ENCODE measurements at regions not wholly inside any gene's neighbourhood (a gene's known extent, or its start where the extent isn't known, plus 50 kb on each side); places are given as distances from the start of the nearest gene placed in this dataset.
A peak's percentile ranks its signal among the peaks of the same experiment; 100 is the strongest.

- no peaks in the 10 kb centered on the region for H3K36me3 ChIP-seq (ENCODE audit: control insufficient read depth in 5 of 5, insufficient read depth in 5 of 5, low read length in 5 of 5)
- H3K9me3 ChIP-seq (ENCODE audit: control insufficient read depth in 5 of 5, low read length in 5 of 5), result no peaks in the 10 kb centered on the region
- no peak overlapping the region for H3K9ac ChIP-seq (ENCODE audit: low read length in 5 of 5)
- no peak overlapping the region for H3K27ac ChIP-seq (ENCODE audit: low read depth, low read length)
- H3K4me1 ChIP-seq (ENCODE audit: control insufficient read depth in 5 of 5, insufficient read depth in 5 of 5, low read length in 5 of 5), result no peaks in the 10 kb centered on the region
- no peaks in the 10 kb centered on the region for H3K27me3 ChIP-seq (ENCODE audit: control insufficient read depth in 5 of 5, insufficient read depth in 4 of 5, low read length in 5 of 5)
- no peak overlapping the region for H3K4me3 ChIP-seq (ENCODE audit: low read depth in 1 of 5, low read length in 5 of 5)
Observed at GRCh38 chr11:28472904-28473303, 364.7 kb downstream of the METTL15 start.

GRCh38 chr11:28471537-28471936 is 363.3 kb downstream of the METTL15 start:
- Histone ChIP-seq H3K4me1 (ENCODE audit: control insufficient read depth in 5 of 5, insufficient read depth in 5 of 5, low read length in 5 of 5) (no peaks in the 10 kb centered on the region), H3K27me3 (ENCODE audit: control insufficient read depth in 5 of 5, insufficient read depth in 4 of 5, low read length in 5 of 5) (no peaks in the 10 kb centered on the region), H3K36me3 (ENCODE audit: control insufficient read depth in 5 of 5, insufficient read depth in 5 of 5, low read length in 5 of 5) (no peaks in the 10 kb centered on the region), H3K4me3 (ENCODE audit: low read depth in 1 of 5, low read length in 5 of 5) (no peak overlapping the region), H3K9ac (ENCODE audit: low read length in 5 of 5) (no peak overlapping the region), H3K9me3 (ENCODE audit: control insufficient read depth in 5 of 5, low read length in 5 of 5) (no peaks in the 10 kb centered on the region), H3K27ac (ENCODE audit: low read depth, low read length) (no peak overlapping the region)

GRCh38 chr11:28470180-28470579 is 362.0 kb downstream of the METTL15 start:
- Histone ChIP-seq H3K36me3 (ENCODE audit: control insufficient read depth in 5 of 5, insufficient read depth in 5 of 5, low read length in 5 of 5) (no peaks in the 10 kb centered on the region), H3K27ac (ENCODE audit: low read depth, low read length) (no peak overlapping the region), H3K4me1 (ENCODE audit: control insufficient read depth in 5 of 5, insufficient read depth in 5 of 5, low read length in 5 of 5) (no peaks in the 10 kb centered on the region), H3K27me3 (ENCODE audit: control insufficient read depth in 5 of 5, insufficient read depth in 4 of 5, low read length in 5 of 5) (no peaks in the 10 kb centered on the region), H3K9me3 (ENCODE audit: control insufficient read depth in 5 of 5, low read length in 5 of 5) (no peaks in the 10 kb centered on the region), H3K9ac (ENCODE audit: low read length in 5 of 5) (no peak overlapping the region), H3K4me3 (ENCODE audit: low read depth in 1 of 5, low read length in 5 of 5) (no peak overlapping the region)

- no peaks in the 10 kb centered on the region for H3K27me3 ChIP-seq (ENCODE audit: control insufficient read depth in 5 of 5, insufficient read depth in 4 of 5, low read length in 5 of 5)
- H3K9ac ChIP-seq (ENCODE audit: low read length in 5 of 5), result no peak overlapping the region
- H3K27ac ChIP-seq (ENCODE audit: low read depth, low read length), result no peak overlapping the region
- no peaks in the 10 kb centered on the region for H3K36me3 ChIP-seq (ENCODE audit: control insufficient read depth in 5 of 5, insufficient read depth in 5 of 5, low read length in 5 of 5)
- no peak overlapping the region for H3K4me3 ChIP-seq (ENCODE audit: low read depth in 1 of 5, low read length in 5 of 5)
- peaks cover 0 to 5% (median 0%) of the 10 kb centered on the region in 5 donors for H3K4me1 ChIP-seq (ENCODE audit: control insufficient read depth in 5 of 5, insufficient read depth in 5 of 5, low read length in 5 of 5)
- no peaks in the 10 kb centered on the region for H3K9me3 ChIP-seq (ENCODE audit: control insufficient read depth in 5 of 5, low read length in 5 of 5)
Observed at GRCh38 chr11:28466506-28466905, 358.3 kb downstream of the METTL15 start.

GRCh38 chr11:28464252-28464867 is 356.2 kb downstream of the METTL15 start:
- H3K27ac ChIP-seq (ENCODE audit: low read depth, low read length), result no peak overlapping the region
- no peaks in the 10 kb centered on the region for H3K27me3 ChIP-seq (ENCODE audit: control insufficient read depth in 5 of 5, insufficient read depth in 4 of 5, low read length in 5 of 5)
- no peak overlapping the region for H3K4me3 ChIP-seq (ENCODE audit: low read depth in 1 of 5, low read length in 5 of 5)
- H3K4me1 ChIP-seq (ENCODE audit: control insufficient read depth in 5 of 5, insufficient read depth in 5 of 5, low read length in 5 of 5), result peaks cover 0 to 7% (median 0%) of the 10 kb centered on the region in 5 donors
- no peaks in the 10 kb centered on the region for H3K36me3 ChIP-seq (ENCODE audit: control insufficient read depth in 5 of 5, insufficient read depth in 5 of 5, low read length in 5 of 5)
- H3K9me3 ChIP-seq (ENCODE audit: control insufficient read depth in 5 of 5, low read length in 5 of 5), result no peaks in the 10 kb centered on the region
- no peak overlapping the region for H3K9ac ChIP-seq (ENCODE audit: low read length in 5 of 5)

GRCh38 chr11:28463826-28464225 is 355.6 kb downstream of the METTL15 start:
- Histone ChIP-seq H3K9ac (ENCODE audit: low read length in 5 of 5) (no peak overlapping the region), H3K27ac (ENCODE audit: low read depth, low read length) (no peak overlapping the region), H3K4me1 (ENCODE audit: control insufficient read depth in 5 of 5, insufficient read depth in 5 of 5, low read length in 5 of 5) (peaks cover 0 to 7% (median 0%) of the 10 kb centered on the region in 5 donors), H3K4me3 (ENCODE audit: low read depth in 1 of 5, low read length in 5 of 5) (no peak overlapping the region), H3K9me3 (ENCODE audit: control insufficient read depth in 5 of 5, low read length in 5 of 5) (no peaks in the 10 kb centered on the region), H3K36me3 (ENCODE audit: control insufficient read depth in 5 of 5, insufficient read depth in 5 of 5, low read length in 5 of 5) (no peaks in the 10 kb centered on the region), H3K27me3 (ENCODE audit: control insufficient read depth in 5 of 5, insufficient read depth in 4 of 5, low read length in 5 of 5) (no peaks in the 10 kb centered on the region)

- Histone ChIP-seq H3K4me1 (ENCODE audit: control insufficient read depth in 5 of 5, insufficient read depth in 5 of 5, low read length in 5 of 5) (peaks cover 0 to 7% (median 0%) of the 10 kb centered on the region in 5 donors), H3K36me3 (ENCODE audit: control insufficient read depth in 5 of 5, insufficient read depth in 5 of 5, low read length in 5 of 5) (no peaks in the 10 kb centered on the region), H3K27me3 (ENCODE audit: control insufficient read depth in 5 of 5, insufficient read depth in 4 of 5, low read length in 5 of 5) (no peaks in the 10 kb centered on the region), H3K9me3 (ENCODE audit: control insufficient read depth in 5 of 5, low read length in 5 of 5) (no peaks in the 10 kb centered on the region), H3K27ac (ENCODE audit: low read depth, low read length) (peak overlapping the region; percentile 21), H3K4me3 (ENCODE audit: low read depth in 1 of 5, low read length in 5 of 5) (no peak overlapping the region), H3K9ac (ENCODE audit: low read length in 5 of 5) (no peak overlapping the region)
Observed at GRCh38 chr11:28461846-28462245, 353.7 kb downstream of the METTL15 start.

GRCh38 chr11:28461338-28461737 is 353.1 kb downstream of the METTL15 start:
- Histone ChIP-seq H3K27ac (ENCODE audit: low read depth, low read length) (peak overlapping the region; percentile 21), H3K27me3 (ENCODE audit: control insufficient read depth in 5 of 5, insufficient read depth in 4 of 5, low read length in 5 of 5) (no peaks in the 10 kb centered on the region), H3K9ac (ENCODE audit: low read length in 5 of 5) (no peak overlapping the region), H3K4me3 (ENCODE audit: low read depth in 1 of 5, low read length in 5 of 5) (no peak overlapping the region), H3K9me3 (ENCODE audit: control insufficient read depth in 5 of 5, low read length in 5 of 5) (no peaks in the 10 kb centered on the region), H3K36me3 (ENCODE audit: control insufficient read depth in 5 of 5, insufficient read depth in 5 of 5, low read length in 5 of 5) (no peaks in the 10 kb centered on the region), H3K4me1 (ENCODE audit: control insufficient read depth in 5 of 5, insufficient read depth in 5 of 5, low read length in 5 of 5) (peaks cover 0 to 7% (median 0%) of the 10 kb centered on the region in 5 donors)

- no peak overlapping the region for H3K27ac ChIP-seq (ENCODE audit: low read depth, low read length)
- H3K9me3 ChIP-seq (ENCODE audit: control insufficient read depth in 5 of 5, low read length in 5 of 5), result no peaks in the 10 kb centered on the region
- no peaks in the 10 kb centered on the region for H3K27me3 ChIP-seq (ENCODE audit: control insufficient read depth in 5 of 5, insufficient read depth in 4 of 5, low read length in 5 of 5)
- peaks cover 0 to 7% (median 0%) of the 10 kb centered on the region in 5 donors for H3K4me1 ChIP-seq (ENCODE audit: control insufficient read depth in 5 of 5, insufficient read depth in 5 of 5, low read length in 5 of 5)
- no peak overlapping the region for H3K9ac ChIP-seq (ENCODE audit: low read length in 5 of 5)
- H3K36me3 ChIP-seq (ENCODE audit: control insufficient read depth in 5 of 5, insufficient read depth in 5 of 5, low read length in 5 of 5), result no peaks in the 10 kb centered on the region
- H3K4me3 ChIP-seq (ENCODE audit: low read depth in 1 of 5, low read length in 5 of 5), result no peak overlapping the region
Observed at GRCh38 chr11:28460348-28460747, 352.2 kb downstream of the METTL15 start.

- no peaks in the 10 kb centered on the region for H3K27me3 ChIP-seq (ENCODE audit: control insufficient read depth in 5 of 5, insufficient read depth in 4 of 5, low read length in 5 of 5)
- no peak overlapping the region for H3K27ac ChIP-seq (ENCODE audit: low read depth, low read length)
- peaks cover 0 to 7% (median 0%) of the 10 kb centered on the region in 5 donors for H3K4me1 ChIP-seq (ENCODE audit: control insufficient read depth in 5 of 5, insufficient read depth in 5 of 5, low read length in 5 of 5)
- H3K9ac ChIP-seq (ENCODE audit: low read length in 5 of 5), result no peak overlapping the region
- H3K9me3 ChIP-seq (ENCODE audit: control insufficient read depth in 5 of 5, low read length in 5 of 5), result no peaks in the 10 kb centered on the region
- no peaks in the 10 kb centered on the region for H3K36me3 ChIP-seq (ENCODE audit: control insufficient read depth in 5 of 5, insufficient read depth in 5 of 5, low read length in 5 of 5)
- H3K4me3 ChIP-seq (ENCODE audit: low read depth in 1 of 5, low read length in 5 of 5), result no peak overlapping the region
Observed at GRCh38 chr11:28459912-28460311, 351.7 kb downstream of the METTL15 start.

Data from subcutaneous abdominal adipose tissue (tissue), 5 donors.